Caco-2 (cell line): ENCODE measurements at regions not wholly inside any gene's neighbourhood (a gene's known extent, or its start where the extent isn't known, plus 50 kb on each side); places are given as distances from the start of the nearest gene placed in this dataset.

ENCODE experiments used
- BruUV-seq: library from RNA; stranded (reverse); fragments of 400-500 nt; replicated peaks from 2 replicates; lab custom pipeline; 2021; lab: Mats Ljungman, UMichigan
- CTCF ChIA-PET: fragments of 300-600 bp; sonication (Branson Sonifier 250); formaldehyde crosslinking; loops from one replicate; lab custom pipeline; 2022; ENCODE audit warnings: antibody characterized with exemption; lab: Charles Lee
- POLR2A ChIA-PET: fragments of 300-600 bp; sonication (Branson Sonifier 250); formaldehyde crosslinking; loops from one replicate; lab custom pipeline; 2022; ENCODE audit warnings: antibody characterized with exemption; lab: Charles Lee
- DNase-seq, 2 experiments: peaks; one replicate each; pipeline versions ENCODE4 v3.0.0 to v3.0.0-alpha.2; 2020 to 2022
- H3K27me3 ChIP-seq: replicated peaks from 2 replicates; pipeline ENCODE4 v1.6.0; 2011; ENCODE audit warnings: low read length; ENCODE audit not compliant: control insufficient read depth, insufficient read depth
- H3K36me3 ChIP-seq: 2 replicates; pipeline ENCODE4 v1.5.1; 2011; ENCODE audit warnings: low read length; ENCODE audit not compliant: control insufficient read depth, insufficient read depth
- H3K4me1 ChIP-seq: fragments of 250-450 bp; sonication (Bioruptor Pico); 2 replicates; pipeline ENCODE4 v1.5.1; 2020; ENCODE audit warnings: mild to moderate bottlenecking
- H3K4me3 ChIP-seq: 2 replicates; pipeline ENCODE4 v1.5.1; 2011; ENCODE audit warnings: low read depth, mild to moderate bottlenecking, control low read depth, low read length
- H3K9me3 ChIP-seq: fragments of 250-450 bp; sonication (Bioruptor Pico); 2 replicates; pipeline ENCODE4 v1.5.1; 2020; ENCODE audit warnings: mild to moderate bottlenecking, moderate library complexity
- H3K27ac Mint-ChIP-seq: one replicate; pipeline ENCODE4 v1.8.0; 2022; ENCODE audit warnings: mixed read lengths; ENCODE audit not compliant: unreplicated experiment
- H3K27me3 Mint-ChIP-seq: one replicate; pipeline ENCODE4 v1.8.0; 2022; ENCODE audit warnings: mixed read lengths; ENCODE audit not compliant: insufficient read depth, unreplicated experiment
- H3K36me3 Mint-ChIP-seq: one replicate; pipeline ENCODE4 v1.8.0; 2022; ENCODE audit warnings: mild to moderate bottlenecking, mixed read lengths; ENCODE audit not compliant: insufficient read depth, unreplicated experiment
- H3K4me1 Mint-ChIP-seq: one replicate; pipeline ENCODE4 v1.8.0; 2022; ENCODE audit warnings: low read depth, mixed read lengths; ENCODE audit not compliant: unreplicated experiment
- H3K4me3 Mint-ChIP-seq: one replicate; pipeline ENCODE4 v1.8.0; 2022; ENCODE audit warnings: mild to moderate bottlenecking, moderate library complexity, mixed read lengths; ENCODE audit not compliant: unreplicated experiment
- H3K9me3 Mint-ChIP-seq: one replicate; pipeline ENCODE4 v1.8.0; 2022; ENCODE audit warnings: mixed read lengths; ENCODE audit not compliant: unreplicated experiment
- intact Hi-C: fragments of 100-400 bp; cut with micrococcal nuclease; formaldehyde crosslinking; loops from one replicate; pipeline ENCODE4 v1.10.0; 2022; ENCODE audit not compliant: unreplicated experiment
- TF ChIP-seq, protein P1 (sequence below), 2 experiments: fragments of 200-600 bp in 1 of 2; IDR thresholded peaks; 1 replicate in 1 of 2; 2 replicates in 1 of 2; pipeline versions ENCODE4 v1.5.1 to v1.8.0; 2011 to 2022; ENCODE audit warnings: antibody characterized with exemption in 1 of 2, control low read depth in 1 of 2, inconsistent platforms in 1 of 2, low read depth in 1 of 2, low read length in 1 of 2, mild to moderate bottlenecking in 1 of 2, moderate library complexity in 1 of 2; ENCODE audit not compliant: insufficient read depth in 1 of 2, severe bottlenecking in 1 of 2, unreplicated experiment in 1 of 2

- TF ChIP-seq, protein P1, sequence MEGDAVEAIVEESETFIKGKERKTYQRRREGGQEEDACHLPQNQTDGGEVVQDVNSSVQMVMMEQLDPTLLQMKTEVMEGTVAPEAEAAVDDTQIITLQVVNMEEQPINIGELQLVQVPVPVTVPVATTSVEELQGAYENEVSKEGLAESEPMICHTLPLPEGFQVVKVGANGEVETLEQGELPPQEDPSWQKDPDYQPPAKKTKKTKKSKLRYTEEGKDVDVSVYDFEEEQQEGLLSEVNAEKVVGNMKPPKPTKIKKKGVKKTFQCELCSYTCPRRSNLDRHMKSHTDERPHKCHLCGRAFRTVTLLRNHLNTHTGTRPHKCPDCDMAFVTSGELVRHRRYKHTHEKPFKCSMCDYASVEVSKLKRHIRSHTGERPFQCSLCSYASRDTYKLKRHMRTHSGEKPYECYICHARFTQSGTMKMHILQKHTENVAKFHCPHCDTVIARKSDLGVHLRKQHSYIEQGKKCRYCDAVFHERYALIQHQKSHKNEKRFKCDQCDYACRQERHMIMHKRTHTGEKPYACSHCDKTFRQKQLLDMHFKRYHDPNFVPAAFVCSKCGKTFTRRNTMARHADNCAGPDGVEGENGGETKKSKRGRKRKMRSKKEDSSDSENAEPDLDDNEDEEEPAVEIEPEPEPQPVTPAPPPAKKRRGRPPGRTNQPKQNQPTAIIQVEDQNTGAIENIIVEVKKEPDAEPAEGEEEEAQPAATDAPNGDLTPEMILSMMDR (IDR thresholded peaks at IDR 0.05; ENCODE audit: insufficient read depth in 1 of 2, low read depth in 1 of 2, low read length in 1 of 2, severe bottlenecking in 1 of 2, unreplicated experiment in 1 of 2) = no peak
- ChIA-PET CTCF (no interaction called here), POLR2A (no interaction called here)
- Mint-ChIP-seq H3K36me3 (no peaks in the 10 kb centered on the region), H3K27me3 (peaks cover 7% of the 10 kb centered on the region), H3K9me3 (no peaks in the 10 kb centered on the region), H3K4me1 (no peaks in the 10 kb centered on the region), H3K4me3 (no peak overlapping the region), H3K27ac (no peak overlapping the region)
- H3K4me1 ChIP-seq = no peaks in the 10 kb centered on the region
- H3K36me3 ChIP-seq = no peaks in the 10 kb centered on the region
- H3K27me3 ChIP-seq = no peaks in the 10 kb centered on the region
- intact Hi-C loops = loop anchor here (1.0 kb wide), 1 partner anchor 195 kb away; no protein-coding TSS in a partner anchor
- no peaks in the 10 kb centered on the region for H3K9me3 ChIP-seq
- no peak overlapping the region for H3K4me3 ChIP-seq
- DNase-seq = no peak
- BruUV-seq = no TSS peak
Measured at GRCh38 chr2:83933749-83934148, 525.3 kb downstream of the SUCLG1 start.

- intact Hi-C loops = no loop called here
- no peaks in the 10 kb centered on the region for H3K4me1 Mint-ChIP-seq
- Histone ChIP-seq H3K9me3 (no peaks in the 10 kb centered on the region), H3K4me3 (no peak overlapping the region), H3K36me3 (no peaks in the 10 kb centered on the region), H3K27me3 (no peaks in the 10 kb centered on the region), H3K4me1 (no peaks in the 10 kb centered on the region)
- peaks cover 6% of the 10 kb centered on the region for H3K27me3 Mint-ChIP-seq
- no TSS peak for BruUV-seq
- POLR2A ChIA-PET = no interaction called here
- H3K36me3 Mint-ChIP-seq = no peaks in the 10 kb centered on the region
- TF ChIP-seq, protein P1 (IDR thresholded peaks at IDR 0.05; ENCODE audit: insufficient read depth in 1 of 2, low read depth in 1 of 2, low read length in 1 of 2, severe bottlenecking in 1 of 2, unreplicated experiment in 1 of 2) = no peak
- no peak overlapping the region for H3K4me3 Mint-ChIP-seq
- CTCF ChIA-PET = no interaction called here
- H3K9me3 Mint-ChIP-seq = no peaks in the 10 kb centered on the region
- H3K27ac Mint-ChIP-seq = no peak overlapping the region
- no peak for DNase-seq
Measured at GRCh38 chr2:83923531-83923930, 535.5 kb downstream of the SUCLG1 start.

- TF ChIP-seq, protein P1 (IDR thresholded peaks at IDR 0.05; ENCODE audit: insufficient read depth in 1 of 2, low read depth in 1 of 2, low read length in 1 of 2, severe bottlenecking in 1 of 2, unreplicated experiment in 1 of 2) = no peak
- no peak overlapping the region for H3K4me3 Mint-ChIP-seq
- H3K4me1 Mint-ChIP-seq = no peaks in the 10 kb centered on the region
- intact Hi-C loops = no loop called here
- H3K27ac Mint-ChIP-seq = no peak overlapping the region
- ChIA-PET CTCF (no interaction called here), POLR2A (no interaction called here)
- DNase-seq = no peak
- Histone ChIP-seq H3K4me1 (no peaks in the 10 kb centered on the region), H3K4me3 (no peak overlapping the region), H3K36me3 (no peaks in the 10 kb centered on the region), H3K27me3 (no peaks in the 10 kb centered on the region), H3K9me3 (no peaks in the 10 kb centered on the region)
- H3K9me3 Mint-ChIP-seq = no peaks in the 10 kb centered on the region
- H3K27me3 Mint-ChIP-seq = peaks cover 6% of the 10 kb centered on the region
- no TSS peak for BruUV-seq
- H3K36me3 Mint-ChIP-seq = no peaks in the 10 kb centered on the region
Measured at GRCh38 chr2:83916559-83916958, 542.5 kb downstream of the SUCLG1 start.
